HCT116 (cell line): ENCODE measurements at regions not wholly inside any gene's neighbourhood (a gene's known extent, or its start where the extent isn't known, plus 50 kb on each side); places are given as distances from the start of the nearest gene placed in this dataset.
A peak's percentile ranks its signal among the peaks of the same experiment; 100 is the strongest.

Experiments
- ATAC-seq: fragments of 200-7000 bp; cut with Tn5 transposase; 2 replicates; pipeline ENCODE4 v1.9.1; 2020; ENCODE audit warnings: mild to moderate bottlenecking, moderate library complexity
- BruUV-seq: library from RNA; stranded (reverse); fragments of 400-500 nt; replicated peaks from 2 replicates; lab custom pipeline; 2021; lab: Mats Ljungman, UMichigan
- CTCF ChIA-PET: fragments of 300-600 bp; sonication (Branson Sonifier 250); formaldehyde crosslinking; loops from one replicate; lab custom pipeline; 2021; ENCODE audit warnings: antibody characterized with exemption; lab: Charles Lee
- POLR2A ChIA-PET: fragments of 300-600, 350-600 bp; sonication (Branson Sonifier 250); formaldehyde crosslinking; loops from one replicate; lab custom pipeline; 2021; ENCODE audit warnings: antibody characterized with exemption; lab: Charles Lee
- RAD21 ChIA-PET, 2 experiments: fragments of 300-600 bp; sonication (Branson Sonifier 250); formaldehyde crosslinking; loops; one replicate each; lab custom pipeline; 2023; ENCODE audit warnings: low total read pairs in 2 of 2; ENCODE audit not compliant: uncharacterized antibody in 2 of 2, unreplicated experiment in 2 of 2, low non-redundant PET in 1 of 2; lab: Charles Lee
- DNase-seq: peaks from one replicate; pipeline ENCODE4 v3.0.0-alpha.2; 2010; ENCODE audit warnings: low read depth, low spot score
- H2AFZ ChIP-seq: fragments of 200-600 bp; shearing (Covaris generic), sonication (generic); 2 replicates; pipeline ENCODE4 v1.6.1; 2017; ENCODE audit warnings: low read depth, mixed run types, mixed read lengths, antibody characterized with exemption, low read length; ENCODE audit not compliant: poor library complexity, severe bottlenecking
- H3K27ac ChIP-seq: 2 replicates; pipeline ENCODE4 v1.5.1; 2012; ENCODE audit warnings: low read depth, low read length
- H3K27me3 ChIP-seq: fragments of 200-600 bp; sonication (generic); 2 replicates; pipeline ENCODE4 v1.6.1; 2016; ENCODE audit warnings: mixed run types, low read length, mixed read lengths; ENCODE audit not compliant: insufficient read depth
- H3K36me3 ChIP-seq, 2 experiments: fragments of 200-500 bp in 1 of 2; fragments of 200-600 bp in 1 of 2; sonication (Bioruptor generic) in 1 of 2; sonication (generic) in 1 of 2; 2 replicates each; pipeline versions ENCODE4 v1.5.1 to v1.6.1; 2014 to 2016; ENCODE audit warnings: low read length in 2 of 2, inconsistent platforms in 1 of 2, mixed read lengths in 1 of 2, mixed run types in 1 of 2; ENCODE audit not compliant: insufficient read depth in 2 of 2, control insufficient read depth in 1 of 2
- H3K4me1 ChIP-seq, 2 experiments: fragments of 200-600 bp in 1 of 2; sonication (generic) in 1 of 2; 2 replicates each; pipeline versions ENCODE4 v1.5.1 to v1.6.1; 2012 to 2017; ENCODE audit warnings: low read length in 2 of 2, inconsistent platforms in 1 of 2, mild to moderate bottlenecking in 1 of 2, mixed read lengths in 1 of 2, mixed run types in 1 of 2, moderate library complexity in 1 of 2; ENCODE audit not compliant: insufficient read depth in 2 of 2, control insufficient read depth in 1 of 2
- H3K4me2 ChIP-seq: fragments of 200-600 bp; sonication (generic); 2 replicates; pipeline ENCODE4 v1.6.1; 2017; ENCODE audit warnings: mixed run types, low read length, mixed read lengths
- H3K4me3 ChIP-seq, 2 experiments: fragments of 200-600 bp in 1 of 2; sonication (generic) in 1 of 2; replicated peaks in 1 of 2; 2 replicates each; pipeline ENCODE4 v1.5.1; 2011 to 2016; ENCODE audit warnings: low read length in 2 of 2, control low read depth in 1 of 2, low read depth in 1 of 2, mild to moderate bottlenecking in 1 of 2, mixed read lengths in 1 of 2, mixed run types in 1 of 2
- H3K79me2 ChIP-seq: fragments of 200-600 bp; sonication (generic); 2 replicates; pipeline ENCODE4 v1.6.1; 2017; ENCODE audit warnings: mild to moderate bottlenecking, mixed run types, low read length, moderate library complexity, mixed read lengths; ENCODE audit not compliant: insufficient read depth
- H3K9ac ChIP-seq: fragments of 200-600 bp; sonication (generic); 2 replicates; pipeline ENCODE4 v1.6.1; 2016; ENCODE audit warnings: low read length, mixed read lengths
- H3K9me2 ChIP-seq: fragments of 200-600 bp; sonication (generic), shearing (Covaris generic); 2 replicates; pipeline ENCODE4 v1.6.1; 2017; ENCODE audit warnings: mixed run types, mild to moderate bottlenecking, moderate library complexity; ENCODE audit not compliant: insufficient read depth
- H3K9me3 ChIP-seq, 2 experiments: fragments of 200-500 bp in 1 of 2; fragments of 200-600 bp in 1 of 2; sonication (Bioruptor generic) in 1 of 2; sonication (generic) in 1 of 2; 2 replicates each; pipeline ENCODE4 v1.6.1; 2014 to 2017; ENCODE audit warnings: low read length in 2 of 2, mixed read lengths in 2 of 2, inconsistent platforms in 1 of 2, low read depth in 1 of 2, mild to moderate bottlenecking in 1 of 2, mixed run types in 1 of 2, moderate library complexity in 1 of 2; ENCODE audit not compliant: control insufficient read depth in 1 of 2, insufficient read depth in 1 of 2
- H4K20me1 ChIP-seq: fragments of 200-600 bp; sonication (generic), shearing (Covaris generic); 2 replicates; pipeline ENCODE4 v1.6.1; 2017; ENCODE audit warnings: mixed run types, mild to moderate bottlenecking, moderate library complexity; ENCODE audit not compliant: insufficient read depth
- CBX3 ChIP-seq: IDR thresholded peaks from 2 replicates; pipeline ENCODE4 v1.6.1; 2012; ENCODE audit warnings: low read depth
- CEBPB ChIP-seq: IDR thresholded peaks from 2 replicates; pipeline ENCODE4 v1.6.1; 2012; ENCODE audit warnings: low read depth
- ELF1 ChIP-seq: IDR thresholded peaks from 2 replicates; pipeline ENCODE4 v1.6.1; 2012; ENCODE audit warnings: low read depth, borderline replicate concordance
- EZH2 ChIP-seq: fragments of 200-600 bp; sonication (generic); IDR thresholded peaks from 2 replicates; pipeline ENCODE4 v1.6.1; 2017; ENCODE audit warnings: antibody characterized with exemption, mixed run types
- EZH2phosphoT487 ChIP-seq: fragments of 200-600 bp; IDR thresholded peaks from 2 replicates; pipeline ENCODE4 v1.6.1; 2018; ENCODE audit warnings: antibody characterized with exemption, borderline replicate concordance
- FOSL1 ChIP-seq: IDR thresholded peaks from 2 replicates; pipeline ENCODE4 v1.6.1; 2012; ENCODE audit warnings: low read depth
- JUND ChIP-seq: IDR thresholded peaks from 2 replicates; pipeline ENCODE4 v1.6.1; 2012
- POLR2A ChIP-seq: IDR thresholded peaks from 2 replicates; pipeline ENCODE4 v1.7.0; 2011; ENCODE audit warnings: borderline replicate concordance; ENCODE audit not compliant: insufficient read depth, insufficient read length; ENCODE audit errors: extremely low read depth
- POLR2AphosphoS5 ChIP-seq: IDR thresholded peaks from 2 replicates; pipeline ENCODE4 v1.6.1; 2011; ENCODE audit warnings: mild to moderate bottlenecking, low read depth, low read length, moderate library complexity
- RAD21 ChIP-seq: IDR thresholded peaks from 2 replicates; pipeline ENCODE4 v1.6.1; 2012; ENCODE audit warnings: low read depth, mild to moderate bottlenecking
- SP1 ChIP-seq: IDR thresholded peaks from 2 replicates; pipeline ENCODE4 v1.6.1; 2012; ENCODE audit warnings: low read depth
- YY1 ChIP-seq: IDR thresholded peaks from 2 replicates; pipeline ENCODE4 v1.6.1; 2011; ENCODE audit warnings: low read length, low read depth, moderate library complexity, mild to moderate bottlenecking; ENCODE audit not compliant: insufficient replicate concordance; ENCODE audit errors: extremely low read depth
- ZNF274 ChIP-seq: fragments of 200-500 bp; sonication (Bioruptor generic); IDR thresholded peaks from 2 replicates; pipeline ENCODE4 v1.6.1; 2014; ENCODE audit warnings: mild to moderate bottlenecking, low read depth, low read length, inconsistent platforms
- intact Hi-C: fragments of 100-400 bp; cut with micrococcal nuclease; formaldehyde crosslinking; loops from 2 replicates; pipeline ENCODE4 v1.10.0; 2022
- TF ChIP-seq, protein P1 (sequence below): IDR thresholded peaks from 2 replicates; pipeline ENCODE4 v1.6.1; 2012
- TF ChIP-seq, protein P2 (sequence below): IDR thresholded peaks from 2 replicates; pipeline ENCODE4 v1.6.1; 2012
- TF ChIP-seq, protein P3 (sequence below): IDR thresholded peaks from 2 replicates; pipeline ENCODE4 v1.6.1; 2012; ENCODE audit warnings: low read depth
- TF ChIP-seq, protein P4 (sequence below), 3 experiments: fragments of 200-600 bp in 1 of 3; sonication (generic) in 1 of 3; IDR thresholded peaks in 2 of 3; conservative IDR thresholded peaks in 1 of 3; 2 replicates each; pipeline ENCODE4 v1.5.1; 2012 to 2017; ENCODE audit warnings: low read depth in 2 of 3, low read length in 2 of 3, antibody characterized with exemption in 1 of 3, borderline replicate concordance in 1 of 3, control low read depth in 1 of 3, mild to moderate bottlenecking in 1 of 3, mixed read lengths in 1 of 3, mixed run types in 1 of 3, moderate library complexity in 1 of 3; ENCODE audit not compliant: insufficient read depth in 1 of 3
- TF ChIP-seq, protein P5 (sequence below): IDR thresholded peaks from 2 replicates; pipeline ENCODE4 v1.6.1; 2011; ENCODE audit warnings: mild to moderate bottlenecking, low read length, moderate library complexity; ENCODE audit not compliant: insufficient replicate concordance; ENCODE audit errors: extremely low read depth

DNA sequence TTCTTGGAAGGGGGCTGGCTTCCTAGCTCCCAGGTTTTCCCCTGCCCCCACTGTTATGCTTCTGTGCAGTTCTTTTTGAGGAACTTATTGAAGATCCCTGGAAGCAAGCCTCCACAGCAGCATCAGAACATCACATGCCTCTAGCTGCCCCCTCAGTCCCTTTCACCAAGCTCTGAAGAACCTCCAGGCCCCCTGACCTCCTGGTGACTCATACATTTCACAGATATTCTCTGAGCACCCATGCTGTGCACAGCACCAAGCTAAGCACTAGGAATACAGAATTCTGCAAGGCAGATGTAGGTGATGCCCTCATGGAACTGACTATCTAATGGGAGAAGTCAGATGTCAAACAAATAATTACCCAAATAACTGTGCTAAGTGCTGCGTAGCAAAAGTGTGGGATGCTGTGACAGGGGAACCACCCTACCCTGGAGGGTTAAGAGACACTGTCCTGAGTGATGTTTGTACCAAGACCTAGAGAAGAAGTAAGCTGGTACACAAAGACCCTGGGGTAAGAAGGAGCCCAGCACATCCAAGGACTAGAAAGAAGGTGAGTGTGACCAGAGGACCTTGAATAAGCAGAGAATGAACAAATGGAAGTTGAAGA, 213.7 kb upstream of the NR4A3 start:
- ATAC-seq (peak; percentile 46; the same call in 1 of the 2 replicates), DNase-seq (no peak)
- POLR2A ChIA-PET = no interaction called here
- no TSS peak for BruUV-seq
- Histone ChIP-seq H4K20me1 (no peaks in the 10 kb centered on the region), H3K36me3 (no peaks in the 10 kb centered on the region), H3K27ac (no peak overlapping the region), H3K4me2 (no peak overlapping the region), H3K4me1 (peaks cover 3 to 6% of the 10 kb centered on the region in 2 experiments; a peak in 2 of 4 replicates), H3K9me3 (no peaks in the 10 kb centered on the region), H3K9me2 (no peaks in the 10 kb centered on the region), H3K9ac (no peak overlapping the region), H2AFZ (no peak overlapping the region), H3K27me3 (no peaks in the 10 kb centered on the region), H3K79me2 (no peaks in the 10 kb centered on the region), H3K4me3 (no peak overlapping the region)
- CTCF ChIA-PET = no interaction called here
- TF ChIP-seq ZNF274 (no peak), ELF1 (no peak), CEBPB (no peak), POLR2A (no peak), POLR2AphosphoS5 (no peak), YY1 (no peak), SP1 (no peak), RAD21 (no peak), FOSL1 (no peak), JUND (no peak), CBX3 (no peak), EZH2phosphoT487 (no peak), EZH2 (no peak)
- TF ChIP-seq, protein P1, sequence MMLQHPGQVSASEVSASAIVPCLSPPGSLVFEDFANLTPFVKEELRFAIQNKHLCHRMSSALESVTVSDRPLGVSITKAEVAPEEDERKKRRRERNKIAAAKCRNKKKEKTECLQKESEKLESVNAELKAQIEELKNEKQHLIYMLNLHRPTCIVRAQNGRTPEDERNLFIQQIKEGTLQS = no peak
- TF ChIP-seq, protein P2, sequence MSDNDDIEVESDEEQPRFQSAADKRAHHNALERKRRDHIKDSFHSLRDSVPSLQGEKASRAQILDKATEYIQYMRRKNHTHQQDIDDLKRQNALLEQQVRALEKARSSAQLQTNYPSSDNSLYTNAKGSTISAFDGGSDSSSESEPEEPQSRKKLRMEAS = no peak
- TF ChIP-seq, protein P3, sequence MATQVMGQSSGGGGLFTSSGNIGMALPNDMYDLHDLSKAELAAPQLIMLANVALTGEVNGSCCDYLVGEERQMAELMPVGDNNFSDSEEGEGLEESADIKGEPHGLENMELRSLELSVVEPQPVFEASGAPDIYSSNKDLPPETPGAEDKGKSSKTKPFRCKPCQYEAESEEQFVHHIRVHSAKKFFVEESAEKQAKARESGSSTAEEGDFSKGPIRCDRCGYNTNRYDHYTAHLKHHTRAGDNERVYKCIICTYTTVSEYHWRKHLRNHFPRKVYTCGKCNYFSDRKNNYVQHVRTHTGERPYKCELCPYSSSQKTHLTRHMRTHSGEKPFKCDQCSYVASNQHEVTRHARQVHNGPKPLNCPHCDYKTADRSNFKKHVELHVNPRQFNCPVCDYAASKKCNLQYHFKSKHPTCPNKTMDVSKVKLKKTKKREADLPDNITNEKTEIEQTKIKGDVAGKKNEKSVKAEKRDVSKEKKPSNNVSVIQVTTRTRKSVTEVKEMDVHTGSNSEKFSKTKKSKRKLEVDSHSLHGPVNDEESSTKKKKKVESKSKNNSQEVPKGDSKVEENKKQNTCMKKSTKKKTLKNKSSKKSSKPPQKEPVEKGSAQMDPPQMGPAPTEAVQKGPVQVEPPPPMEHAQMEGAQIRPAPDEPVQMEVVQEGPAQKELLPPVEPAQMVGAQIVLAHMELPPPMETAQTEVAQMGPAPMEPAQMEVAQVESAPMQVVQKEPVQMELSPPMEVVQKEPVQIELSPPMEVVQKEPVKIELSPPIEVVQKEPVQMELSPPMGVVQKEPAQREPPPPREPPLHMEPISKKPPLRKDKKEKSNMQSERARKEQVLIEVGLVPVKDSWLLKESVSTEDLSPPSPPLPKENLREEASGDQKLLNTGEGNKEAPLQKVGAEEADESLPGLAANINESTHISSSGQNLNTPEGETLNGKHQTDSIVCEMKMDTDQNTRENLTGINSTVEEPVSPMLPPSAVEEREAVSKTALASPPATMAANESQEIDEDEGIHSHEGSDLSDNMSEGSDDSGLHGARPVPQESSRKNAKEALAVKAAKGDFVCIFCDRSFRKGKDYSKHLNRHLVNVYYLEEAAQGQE = no peak
- TF ChIP-seq, protein P4, sequence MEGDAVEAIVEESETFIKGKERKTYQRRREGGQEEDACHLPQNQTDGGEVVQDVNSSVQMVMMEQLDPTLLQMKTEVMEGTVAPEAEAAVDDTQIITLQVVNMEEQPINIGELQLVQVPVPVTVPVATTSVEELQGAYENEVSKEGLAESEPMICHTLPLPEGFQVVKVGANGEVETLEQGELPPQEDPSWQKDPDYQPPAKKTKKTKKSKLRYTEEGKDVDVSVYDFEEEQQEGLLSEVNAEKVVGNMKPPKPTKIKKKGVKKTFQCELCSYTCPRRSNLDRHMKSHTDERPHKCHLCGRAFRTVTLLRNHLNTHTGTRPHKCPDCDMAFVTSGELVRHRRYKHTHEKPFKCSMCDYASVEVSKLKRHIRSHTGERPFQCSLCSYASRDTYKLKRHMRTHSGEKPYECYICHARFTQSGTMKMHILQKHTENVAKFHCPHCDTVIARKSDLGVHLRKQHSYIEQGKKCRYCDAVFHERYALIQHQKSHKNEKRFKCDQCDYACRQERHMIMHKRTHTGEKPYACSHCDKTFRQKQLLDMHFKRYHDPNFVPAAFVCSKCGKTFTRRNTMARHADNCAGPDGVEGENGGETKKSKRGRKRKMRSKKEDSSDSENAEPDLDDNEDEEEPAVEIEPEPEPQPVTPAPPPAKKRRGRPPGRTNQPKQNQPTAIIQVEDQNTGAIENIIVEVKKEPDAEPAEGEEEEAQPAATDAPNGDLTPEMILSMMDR (IDR thresholded peaks at IDR 0.05 in 2 of 3, conservative IDR thresholded peaks at IDR 0.05 in 1 of 3; ENCODE audit: borderline replicate concordance in 1 of 3, insufficient read depth in 1 of 3, low read depth in 2 of 3, low read length in 2 of 3) = no peak
- TF ChIP-seq, protein P5, sequence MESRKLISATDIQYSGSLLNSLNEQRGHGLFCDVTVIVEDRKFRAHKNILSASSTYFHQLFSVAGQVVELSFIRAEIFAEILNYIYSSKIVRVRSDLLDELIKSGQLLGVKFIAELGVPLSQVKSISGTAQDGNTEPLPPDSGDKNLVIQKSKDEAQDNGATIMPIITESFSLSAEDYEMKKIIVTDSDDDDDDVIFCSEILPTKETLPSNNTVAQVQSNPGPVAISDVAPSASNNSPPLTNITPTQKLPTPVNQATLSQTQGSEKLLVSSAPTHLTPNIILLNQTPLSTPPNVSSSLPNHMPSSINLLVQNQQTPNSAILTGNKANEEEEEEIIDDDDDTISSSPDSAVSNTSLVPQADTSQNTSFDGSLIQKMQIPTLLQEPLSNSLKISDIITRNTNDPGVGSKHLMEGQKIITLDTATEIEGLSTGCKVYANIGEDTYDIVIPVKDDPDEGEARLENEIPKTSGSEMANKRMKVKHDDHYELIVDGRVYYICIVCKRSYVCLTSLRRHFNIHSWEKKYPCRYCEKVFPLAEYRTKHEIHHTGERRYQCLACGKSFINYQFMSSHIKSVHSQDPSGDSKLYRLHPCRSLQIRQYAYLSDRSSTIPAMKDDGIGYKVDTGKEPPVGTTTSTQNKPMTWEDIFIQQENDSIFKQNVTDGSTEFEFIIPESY = no peak
- intact Hi-C loops = no loop called here
- RAD21 ChIA-PET = no interaction called here
